ENCODE measurements at regions not wholly inside any gene's neighbourhood (a gene's known extent, or its start where the extent isn't known, plus 50 kb on each side); places are given as distances from the start of the nearest gene placed in this dataset.

GRCh38 chrX:103883533-103883932, 51.5 kb upstream of the RAB9B start:
- no peaks in the 10 kb centered on the region for H3K27me3 Mint-ChIP-seq

GRCh38 chrX:103882999-103883398, 50.9 kb upstream of the RAB9B start:
- Mint-ChIP-seq H3K4me3 (no peak overlapping the region), H3K27me3 (no peaks in the 10 kb centered on the region), H3K4me1 (no peaks in the 10 kb centered on the region), H3K36me3 (ENCODE audit: low read depth) (no peaks in the 10 kb centered on the region), H3K27ac (no peak overlapping the region), H3K9me3 (peaks cover 2% of the 10 kb centered on the region)
- TF ChIP-seq CTCF (IDR thresholded peaks at IDR 0.05), result no peak
- POLR2A ChIA-PET, result no interaction called here
- intact Hi-C loops (cut with micrococcal nuclease), result no loop called here
- ATAC-seq (ENCODE audit: low read depth) (no peak), DNase-seq (no peak)
- CTCF ChIA-PET, result no interaction called here

More at GRCh38 chrX:103883533-103883932, 51.5 kb upstream of the RAB9B start:
- CTCF ChIA-PET, result no interaction called here
- Mint-ChIP-seq H3K9me3 (peaks cover 2% of the 10 kb centered on the region), H3K4me3 (no peak overlapping the region), H3K27ac (no peak overlapping the region), H3K4me1 (no peaks in the 10 kb centered on the region), H3K36me3 (ENCODE audit: low read depth) (no peaks in the 10 kb centered on the region)
- no peak for TF ChIP-seq CTCF (IDR thresholded peaks at IDR 0.05)
- DNase-seq (no peak), ATAC-seq (ENCODE audit: low read depth) (no peak)
- POLR2A ChIA-PET, result no interaction called here
- intact Hi-C loops (cut with micrococcal nuclease), result no loop called here

All from activated B cell treated with CpG ODN at 0.5 μM for 24 hours (primary cell).